NCI-H2029 (cell line): ENCODE measurements at regions not wholly inside any gene's neighbourhood (a gene's known extent, or its start where the extent isn't known, plus 50 kb on each side); places are given as distances from the start of the nearest gene placed in this dataset.

ENCODE experiments used
- DNase-seq: peaks from one replicate; lab custom pipeline; 2025; lab: John Stamatoyannopoulos, UW

GRCh38 chr11:127330044-127330443 is 329.5 kb upstream of the KIRREL3 start:
- no peak for DNase-seq

GRCh38 chr11:127308291-127308690 is 307.7 kb upstream of the KIRREL3 start:
- no peak for DNase-seq

GRCh38 chr11:127307700-127308099 is 307.1 kb upstream of the KIRREL3 start:
- no peak for DNase-seq

- DNase-seq, result no peak
Observed at GRCh38 chr11:127304634-127305033, 304.1 kb upstream of the KIRREL3 start.

- DNase-seq, result no peak
Observed at GRCh38 chr11:127288926-127289325, 288.4 kb upstream of the KIRREL3 start.

- no peak for DNase-seq
Observed at GRCh38 chr11:127281534-127281933, 281.0 kb upstream of the KIRREL3 start.

- no peak for DNase-seq
Observed at GRCh38 chr11:127275774-127276173, 275.2 kb upstream of the KIRREL3 start.

GRCh38 chr11:127274328-127274676 is 273.7 kb upstream of the KIRREL3 start:
- DNase-seq, result no peak

GRCh38 chr11:127273593-127274327 is 273.2 kb upstream of the KIRREL3 start:
- no peak for DNase-seq

GRCh38 chr11:127270851-127271250 is 270.3 kb upstream of the KIRREL3 start:
- no peak for DNase-seq

- no peak for DNase-seq
Observed at GRCh38 chr11:127269911-127270310, 269.3 kb upstream of the KIRREL3 start.

- no peak for DNase-seq
Observed at GRCh38 chr11:127268932-127269331, 268.4 kb upstream of the KIRREL3 start.

GRCh38 chr11:127268521-127268920 is 268.0 kb upstream of the KIRREL3 start:
- no peak for DNase-seq

- DNase-seq, result no peak
Observed at GRCh38 chr11:127259102-127259501, 258.5 kb upstream of the KIRREL3 start.

GRCh38 chr11:127255209-127255608 is 254.6 kb upstream of the KIRREL3 start:
- DNase-seq, result no peak

GRCh38 chr11:127252321-127252720 is 251.8 kb upstream of the KIRREL3 start:
- DNase-seq, result no peak

- no peak for DNase-seq
Observed at GRCh38 chr11:127249576-127249975, 249.0 kb upstream of the KIRREL3 start.

GRCh38 chr11:127248476-127248875 is 247.9 kb upstream of the KIRREL3 start:
- no peak for DNase-seq

- DNase-seq, result no peak
Observed at GRCh38 chr11:127247261-127247851, 246.8 kb upstream of the KIRREL3 start.

GRCh38 chr11:127242676-127243075 is 242.1 kb upstream of the KIRREL3 start:
- no peak for DNase-seq

GRCh38 chr11:127238321-127238720 is 237.8 kb upstream of the KIRREL3 start:
- DNase-seq, result no peak

- DNase-seq, result no peak
Observed at GRCh38 chr11:127236776-127237175, 236.2 kb upstream of the KIRREL3 start.

- no peak for DNase-seq
Observed at GRCh38 chr11:127233998-127234397, 233.4 kb upstream of the KIRREL3 start.

GRCh38 chr11:127230392-127230791 is 229.8 kb upstream of the KIRREL3 start:
- DNase-seq, result no peak
